DOHH2 (cell line): ENCODE measurements at regions not wholly inside any gene's neighbourhood (a gene's known extent, or its start where the extent isn't known, plus 50 kb on each side); places are given as distances from the start of the nearest gene placed in this dataset.

Source experiments
- H3F3A ChIP-seq: fragments of 200-600 bp; sonication (generic), shearing (Covaris generic); 2 replicates; pipeline ENCODE4 v1.6.0; 2016; ENCODE audit warnings: antibody characterized with exemption, mild to moderate bottlenecking; ENCODE audit not compliant: control insufficient read depth, insufficient read depth
- H3K27ac ChIP-seq: fragments of 200-600 bp; sonication (generic); 2 replicates; pipeline ENCODE4 v1.5.1; 2014; ENCODE audit warnings: low read depth, mild to moderate bottlenecking, low read length, moderate library complexity
- H3K27me3 ChIP-seq: fragments of 200-600 bp; sonication (generic); 2 replicates; pipeline ENCODE4 v1.6.1; 2014; ENCODE audit warnings: mild to moderate bottlenecking, low read length, mixed read lengths; ENCODE audit not compliant: control insufficient read depth
- H3K36me3 ChIP-seq: fragments of 200-600 bp; sonication (generic); 2 replicates; pipeline ENCODE4 v1.6.1; 2014; ENCODE audit warnings: mild to moderate bottlenecking, low read length, moderate library complexity, mixed read lengths; ENCODE audit not compliant: control insufficient read depth
- H3K4me1 ChIP-seq: fragments of 200-600 bp; sonication (generic); 2 replicates; pipeline ENCODE4 v1.6.1; 2014; ENCODE audit warnings: mild to moderate bottlenecking, low read length, mixed read lengths; ENCODE audit not compliant: control insufficient read depth
- H3K4me2 ChIP-seq: fragments of 200-600 bp; sonication (generic); 2 replicates; pipeline ENCODE4 v1.6.0; 2014; ENCODE audit warnings: mild to moderate bottlenecking, low read length, moderate library complexity
- H3K4me3 ChIP-seq: fragments of 200-600 bp; sonication (generic); 2 replicates; pipeline ENCODE4 v1.5.1; 2014; ENCODE audit warnings: mild to moderate bottlenecking, low read length, mixed read lengths
- H3K79me2 ChIP-seq: fragments of 200-600 bp; sonication (generic); 2 replicates; pipeline ENCODE4 v1.6.1; 2014; ENCODE audit warnings: mild to moderate bottlenecking, low read length, mixed read lengths; ENCODE audit not compliant: control insufficient read depth
- H3K9me2 ChIP-seq: fragments of 200-600 bp; sonication (generic); replicated peaks from 2 replicates; pipeline ENCODE4 v1.6.1; 2014; ENCODE audit warnings: mild to moderate bottlenecking, low read length, mixed read lengths; ENCODE audit not compliant: control insufficient read depth
- H3K9me3 ChIP-seq: fragments of 200-600 bp; sonication (generic); 2 replicates; pipeline ENCODE4 v1.6.1; 2014; ENCODE audit warnings: antibody characterized with exemption, low read length, mixed read lengths; ENCODE audit not compliant: control insufficient read depth, insufficient read depth
- H4K20me1 ChIP-seq: fragments of 200-600 bp; sonication (generic); 2 replicates; pipeline ENCODE4 v1.6.0; 2014; ENCODE audit warnings: low read depth, mild to moderate bottlenecking, antibody characterized with exemption, low read length, moderate library complexity; ENCODE audit not compliant: control insufficient read depth, insufficient read depth
- EZH2phosphoT487 ChIP-seq: fragments of 200-600 bp; sonication (generic); IDR thresholded peaks from 2 replicates; pipeline ENCODE4 v1.6.1; 2017; ENCODE audit warnings: borderline replicate concordance, mild to moderate bottlenecking, antibody characterized with exemption, low read length, moderate library complexity, mixed read lengths
- TF ChIP-seq, protein P1 (sequence below): fragments of 200-600 bp; sonication (generic); IDR thresholded peaks from one replicate; pipeline ENCODE4 v1.5.1; 2014; ENCODE audit warnings: antibody characterized with exemption, mild to moderate bottlenecking, low read depth, low read length; ENCODE audit not compliant: poor library complexity, severe bottlenecking

GRCh38 chr4:120158841-120159463 is 92.3 kb upstream of the MAD2L1 start:
- Histone ChIP-seq H3K27me3 (no peaks in the 10 kb centered on the region), H3K36me3 (no peaks in the 10 kb centered on the region), H3K9me3 (no peaks in the 10 kb centered on the region), H3K4me3 (no peak overlapping the region), H3F3A (no peaks in the 10 kb centered on the region), H3K4me2 (no peak overlapping the region), H3K4me1 (no peaks in the 10 kb centered on the region), H3K27ac (no peak overlapping the region), H3K9me2 (no peaks in the 10 kb centered on the region), H3K79me2 (no peaks in the 10 kb centered on the region), H4K20me1 (no peaks in the 10 kb centered on the region)
- TF ChIP-seq, protein P1, sequence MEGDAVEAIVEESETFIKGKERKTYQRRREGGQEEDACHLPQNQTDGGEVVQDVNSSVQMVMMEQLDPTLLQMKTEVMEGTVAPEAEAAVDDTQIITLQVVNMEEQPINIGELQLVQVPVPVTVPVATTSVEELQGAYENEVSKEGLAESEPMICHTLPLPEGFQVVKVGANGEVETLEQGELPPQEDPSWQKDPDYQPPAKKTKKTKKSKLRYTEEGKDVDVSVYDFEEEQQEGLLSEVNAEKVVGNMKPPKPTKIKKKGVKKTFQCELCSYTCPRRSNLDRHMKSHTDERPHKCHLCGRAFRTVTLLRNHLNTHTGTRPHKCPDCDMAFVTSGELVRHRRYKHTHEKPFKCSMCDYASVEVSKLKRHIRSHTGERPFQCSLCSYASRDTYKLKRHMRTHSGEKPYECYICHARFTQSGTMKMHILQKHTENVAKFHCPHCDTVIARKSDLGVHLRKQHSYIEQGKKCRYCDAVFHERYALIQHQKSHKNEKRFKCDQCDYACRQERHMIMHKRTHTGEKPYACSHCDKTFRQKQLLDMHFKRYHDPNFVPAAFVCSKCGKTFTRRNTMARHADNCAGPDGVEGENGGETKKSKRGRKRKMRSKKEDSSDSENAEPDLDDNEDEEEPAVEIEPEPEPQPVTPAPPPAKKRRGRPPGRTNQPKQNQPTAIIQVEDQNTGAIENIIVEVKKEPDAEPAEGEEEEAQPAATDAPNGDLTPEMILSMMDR = no peak
- no peak for TF ChIP-seq EZH2phosphoT487

GRCh38 chr4:120158046-120158445 is 91.4 kb upstream of the MAD2L1 start:
- Histone ChIP-seq H3K4me2 (no peak overlapping the region), H3K4me3 (no peak overlapping the region), H3K79me2 (no peaks in the 10 kb centered on the region), H4K20me1 (no peaks in the 10 kb centered on the region), H3K9me2 (no peaks in the 10 kb centered on the region), H3K36me3 (no peaks in the 10 kb centered on the region), H3K27me3 (no peaks in the 10 kb centered on the region), H3K27ac (no peak overlapping the region), H3F3A (no peaks in the 10 kb centered on the region), H3K9me3 (no peaks in the 10 kb centered on the region), H3K4me1 (no peaks in the 10 kb centered on the region)
- no peak for TF ChIP-seq EZH2phosphoT487

GRCh38 chr4:120156120-120156718 is 89.6 kb upstream of the MAD2L1 start:
- Histone ChIP-seq H3F3A (no peaks in the 10 kb centered on the region), H3K27me3 (no peaks in the 10 kb centered on the region), H3K4me3 (no peak overlapping the region), H3K9me3 (no peaks in the 10 kb centered on the region), H3K4me2 (no peak overlapping the region), H4K20me1 (no peaks in the 10 kb centered on the region), H3K27ac (no peak overlapping the region), H3K79me2 (no peaks in the 10 kb centered on the region), H3K4me1 (no peaks in the 10 kb centered on the region), H3K36me3 (no peaks in the 10 kb centered on the region), H3K9me2 (no peaks in the 10 kb centered on the region)
- no peak for TF ChIP-seq EZH2phosphoT487
- TF ChIP-seq, protein P1 = peak; percentile 59

DNA sequence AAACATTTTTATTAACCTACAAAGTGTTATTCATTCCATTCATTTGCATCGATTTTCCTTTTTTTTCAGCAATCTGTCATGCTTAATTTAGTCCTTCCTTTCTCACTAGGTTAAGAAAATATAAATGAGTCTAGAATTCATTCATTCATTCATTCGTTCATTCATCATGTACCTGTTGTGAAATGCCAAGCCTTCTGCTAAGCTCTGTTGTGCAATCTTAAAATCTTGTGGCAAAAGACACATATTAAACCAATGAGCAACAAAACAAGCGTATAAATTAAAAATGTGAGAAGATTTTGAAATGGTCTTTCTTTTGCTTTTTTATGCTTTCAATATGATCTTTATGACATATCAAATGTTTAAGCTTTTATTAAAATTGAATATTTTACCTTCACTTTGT is 88.6 kb upstream of the MAD2L1 start:
- Histone ChIP-seq H3K36me3 (no peaks in the 10 kb centered on the region), H3K4me2 (no peak overlapping the region)
- TF ChIP-seq EZH2phosphoT487 = no peak
- TF ChIP-seq, protein P1 = no peak

More for the DNA sequence above, 88.6 kb upstream of the MAD2L1 start:
- Histone ChIP-seq H3K4me1 (no peaks in the 10 kb centered on the region), H4K20me1 (no peaks in the 10 kb centered on the region), H3K9me2 (no peaks in the 10 kb centered on the region), H3K27me3 (no peaks in the 10 kb centered on the region), H3K27ac (no peak overlapping the region), H3K9me3 (no peaks in the 10 kb centered on the region), H3K4me3 (no peak overlapping the region), H3K79me2 (no peaks in the 10 kb centered on the region), H3F3A (no peaks in the 10 kb centered on the region)
